Uterus (tissue), 2 donors: ENCODE measurements at regions not wholly inside any gene's neighbourhood (a gene's known extent, or its start where the extent isn't known, plus 50 kb on each side); places are given as distances from the start of the nearest gene placed in this dataset.

Experiments
- POLR2A ChIP-seq, 2 donors: fragments of 450-650 bp; IDR thresholded peaks; one replicate each; pipeline ENCODE4 v1.6.1; 2016; ENCODE audit warnings: antibody characterized with exemption in 2 of 2, mild to moderate bottlenecking in 1 of 2, moderate library complexity in 1 of 2
- TF ChIP-seq, protein P1 (sequence below), 4 experiments: fragments of 200-600 bp in 2 of 4; fragments of 450-650 bp in 2 of 4; sonication (generic) in 2 of 4; IDR thresholded peaks; one replicate each; pipeline ENCODE4 v1.5.1; 2016 to 2019; ENCODE audit warnings: antibody characterized with exemption in 4 of 4, mild to moderate bottlenecking in 2 of 4, moderate library complexity in 1 of 4

DNA sequence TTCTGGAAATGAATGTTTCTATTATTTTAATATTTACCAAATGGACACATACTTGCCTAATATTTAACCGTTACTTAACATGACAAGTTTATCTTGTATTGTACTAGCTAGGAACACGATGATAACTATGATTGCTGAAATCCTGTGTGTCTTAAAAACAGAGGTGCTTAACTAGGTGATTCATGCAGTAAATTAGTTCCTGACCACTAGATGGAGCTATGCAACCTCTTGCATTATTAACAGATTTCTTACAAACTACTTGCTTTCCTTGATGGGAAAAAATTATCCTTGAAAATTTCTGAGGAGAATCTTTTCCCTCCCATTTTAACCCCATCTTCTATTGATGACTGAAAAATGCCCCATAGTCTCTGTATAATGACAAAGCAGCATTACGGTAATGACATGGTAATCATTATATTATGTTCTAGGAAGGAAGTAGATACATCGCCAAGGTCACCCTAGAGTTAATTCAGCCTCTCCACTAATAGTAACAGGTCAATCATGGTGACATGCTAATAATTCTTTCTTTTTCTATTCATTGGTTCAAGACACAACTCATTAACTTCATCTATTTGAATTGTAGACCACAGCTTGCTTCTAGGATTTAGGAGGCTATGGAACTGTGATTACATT is 844.2 kb downstream of the RAPGEF2 start:
- TF ChIP-seq, protein P1, sequence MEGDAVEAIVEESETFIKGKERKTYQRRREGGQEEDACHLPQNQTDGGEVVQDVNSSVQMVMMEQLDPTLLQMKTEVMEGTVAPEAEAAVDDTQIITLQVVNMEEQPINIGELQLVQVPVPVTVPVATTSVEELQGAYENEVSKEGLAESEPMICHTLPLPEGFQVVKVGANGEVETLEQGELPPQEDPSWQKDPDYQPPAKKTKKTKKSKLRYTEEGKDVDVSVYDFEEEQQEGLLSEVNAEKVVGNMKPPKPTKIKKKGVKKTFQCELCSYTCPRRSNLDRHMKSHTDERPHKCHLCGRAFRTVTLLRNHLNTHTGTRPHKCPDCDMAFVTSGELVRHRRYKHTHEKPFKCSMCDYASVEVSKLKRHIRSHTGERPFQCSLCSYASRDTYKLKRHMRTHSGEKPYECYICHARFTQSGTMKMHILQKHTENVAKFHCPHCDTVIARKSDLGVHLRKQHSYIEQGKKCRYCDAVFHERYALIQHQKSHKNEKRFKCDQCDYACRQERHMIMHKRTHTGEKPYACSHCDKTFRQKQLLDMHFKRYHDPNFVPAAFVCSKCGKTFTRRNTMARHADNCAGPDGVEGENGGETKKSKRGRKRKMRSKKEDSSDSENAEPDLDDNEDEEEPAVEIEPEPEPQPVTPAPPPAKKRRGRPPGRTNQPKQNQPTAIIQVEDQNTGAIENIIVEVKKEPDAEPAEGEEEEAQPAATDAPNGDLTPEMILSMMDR (IDR thresholded peaks at IDR 0.05): no peak
- no peak for TF ChIP-seq POLR2A (IDR thresholded peaks at IDR 0.05)
